Keratinocyte (primary cell): ENCODE measurements at regions not wholly inside any gene's neighbourhood (a gene's known extent, or its start where the extent isn't known, plus 50 kb on each side); places are given as distances from the start of the nearest gene placed in this dataset.

Source experiments
- DNase-seq: peaks from one replicate; pipeline ENCODE4 v3.0.0-alpha.2; 2011; ENCODE audit warnings: low read depth, missing footprints, low spot score
- FAIRE-seq: peaks from 2 replicates; lab custom pipeline; 2011; peaks lifted over from hg19 to GRCh38; lab: Jason Lieb, UNC
- H2AFZ ChIP-seq: 2 replicates; pipeline ENCODE4 v1.6.0; 2012; ENCODE audit warnings: low read length, control low read depth, inconsistent platforms; ENCODE audit not compliant: control insufficient read depth
- H3K27ac ChIP-seq: 2 replicates; pipeline ENCODE4 v1.5.1; 2011; ENCODE audit warnings: low read length; ENCODE audit not compliant: control insufficient read depth, insufficient read depth
- H3K27me3 ChIP-seq: 3 replicates; pipeline ENCODE4 v1.6.0; 2011; ENCODE audit warnings: low read length; ENCODE audit not compliant: control insufficient read depth, insufficient read depth; ENCODE audit errors: extremely low read depth
- H3K36me3 ChIP-seq, 2 experiments: 2 replicates in 1 of 2; 3 replicates in 1 of 2; pipeline ENCODE4 v1.5.1; 2011; ENCODE audit warnings: low read length in 2 of 2, mild to moderate bottlenecking in 1 of 2; ENCODE audit not compliant: control insufficient read depth in 2 of 2, insufficient read depth in 2 of 2; ENCODE audit errors: extremely low read depth in 1 of 2
- H3K4me1 ChIP-seq: 3 replicates; pipeline ENCODE4 v1.5.1; 2011; ENCODE audit warnings: low read length; ENCODE audit not compliant: control insufficient read depth, insufficient read depth; ENCODE audit errors: extremely low read depth
- H3K4me2 ChIP-seq: 3 replicates; pipeline ENCODE4 v1.6.0; 2011; ENCODE audit warnings: low read depth, low read length; ENCODE audit not compliant: control insufficient read depth, insufficient read depth; ENCODE audit errors: extremely low read depth
- H3K4me3 ChIP-seq, 3 experiments: fragments of 200-600 bp in 1 of 3; sonication (generic) in 1 of 3; 2 replicates in 2 of 3; 3 replicates in 1 of 3; pipeline ENCODE4 v1.5.1; 2011 to 2016; ENCODE audit warnings: low read length in 3 of 3, mild to moderate bottlenecking in 3 of 3, control low read depth in 2 of 3, inconsistent platforms in 1 of 3, low read depth in 1 of 3, mixed read lengths in 1 of 3, mixed run types in 1 of 3, moderate library complexity in 1 of 3; ENCODE audit not compliant: control insufficient read depth in 2 of 3, insufficient read depth in 2 of 3; ENCODE audit errors: extremely low read depth in 1 of 3
- H3K79me2 ChIP-seq: 2 replicates; pipeline ENCODE4 v1.6.0; 2012; ENCODE audit warnings: low read length; ENCODE audit not compliant: control insufficient read depth, insufficient read depth
- H3K9ac ChIP-seq: 3 replicates; pipeline ENCODE4 v1.6.0; 2011; ENCODE audit warnings: low read length; ENCODE audit not compliant: control insufficient read depth, insufficient read depth; ENCODE audit errors: extremely low read depth
- H3K9me1 ChIP-seq: 3 replicates; pipeline ENCODE4 v1.6.0; 2011; ENCODE audit warnings: low read length; ENCODE audit not compliant: control insufficient read depth, insufficient read depth; ENCODE audit errors: extremely low read depth
- H3K9me3 ChIP-seq: 2 replicates; pipeline ENCODE4 v1.5.1; 2012; ENCODE audit warnings: low read depth, low read length; ENCODE audit not compliant: control insufficient read depth
- H4K20me1 ChIP-seq: 3 replicates; pipeline ENCODE4 v1.6.0; 2011; ENCODE audit warnings: low read length; ENCODE audit not compliant: control insufficient read depth, insufficient read depth; ENCODE audit errors: extremely low read depth
- CTCF ChIP-seq, 3 experiments: IDR thresholded peaks in 1 of 3; conservative IDR thresholded peaks in 1 of 3; optimal IDR thresholded peaks in 1 of 3; 2 replicates in 2 of 3; 3 replicates in 1 of 3; pipeline versions ENCODE3 to v1.5.1; 2011; ENCODE audit warnings: low read length in 3 of 3, mild to moderate bottlenecking in 3 of 3, moderate library complexity in 2 of 3, control low read depth in 1 of 3, inconsistent platforms in 1 of 3; ENCODE audit not compliant: insufficient read depth in 2 of 3; ENCODE audit errors: extremely low read depth in 1 of 3
- EZH2 ChIP-seq: IDR thresholded peaks from one replicate; pipeline ENCODE4 v1.6.1; 2012; ENCODE audit warnings: inconsistent platforms, mild to moderate bottlenecking, low read length, moderate library complexity
- dilution Hi-C: fragments of 300-500 bp; cut with MboI; formaldehyde crosslinking; loops from one replicate; pipeline ENCODE4 v1.7.0; 2020; ENCODE audit warnings: low sequenced_read_pairs; ENCODE audit not compliant: extremely low pct_ligation_motif_present

- no peak for TF ChIP-seq CTCF (optimal IDR thresholded peaks at IDR 0.05 in 1 of 3, IDR thresholded peaks at IDR 0.05 in 1 of 3, conservative IDR thresholded peaks at IDR 0.05 in 1 of 3; ENCODE audit: extremely low read depth in 1 of 3, insufficient read depth in 2 of 3, low read length in 3 of 3)
- no peak for TF ChIP-seq EZH2
- Histone ChIP-seq H2AFZ (peak overlapping the region; percentile 53), H3K27me3 (no peaks in the 10 kb centered on the region), H3K4me3 (no peak overlapping the region), H3K9me1 (no peaks in the 10 kb centered on the region), H4K20me1 (no peaks in the 10 kb centered on the region), H3K9me3 (no peaks in the 10 kb centered on the region), H3K36me3 (no peaks in the 10 kb centered on the region), H3K4me1 (peaks cover 3% of the 10 kb centered on the region), H3K79me2 (no peaks in the 10 kb centered on the region), H3K4me2 (peak overlapping the region; percentile 22), H3K9ac (no peak overlapping the region), H3K27ac (no peak overlapping the region)
- no peak for FAIRE-seq
- dilution Hi-C loops = no loop called here
- DNase-seq = no peak
These were observed 77.3 kb upstream of the LARP1 start for GRCh38 chr5:154677921-154678320.

- no peak for TF ChIP-seq EZH2
These were observed 78.7 kb upstream of the LARP1 start for GRCh38 chr5:154676508-154676907.

GRCh38 chr5:154674029-154674428, 81.1 kb upstream of the LARP1 start:
- no peak for TF ChIP-seq CTCF (optimal IDR thresholded peaks at IDR 0.05 in 1 of 3, IDR thresholded peaks at IDR 0.05 in 1 of 3, conservative IDR thresholded peaks at IDR 0.05 in 1 of 3; ENCODE audit: extremely low read depth in 1 of 3, insufficient read depth in 2 of 3, low read length in 3 of 3)
- no peak for TF ChIP-seq EZH2
- H3K4me3 ChIP-seq = no peak overlapping the region
- H3K4me1 ChIP-seq = peaks cover 2% of the 10 kb centered on the region
- H3K9me1 ChIP-seq = no peaks in the 10 kb centered on the region
- H3K27me3 ChIP-seq = no peaks in the 10 kb centered on the region
- no peaks in the 10 kb centered on the region for H3K79me2 ChIP-seq
- no peak overlapping the region for H3K4me2 ChIP-seq
- no peak overlapping the region for H3K27ac ChIP-seq
- dilution Hi-C loops = no loop called here
- H3K9me3 ChIP-seq = no peaks in the 10 kb centered on the region
- H3K9ac ChIP-seq = no peak overlapping the region
- H4K20me1 ChIP-seq = no peaks in the 10 kb centered on the region
- no peaks in the 10 kb centered on the region for H3K36me3 ChIP-seq
- no peak for DNase-seq
- no peak for FAIRE-seq
- no peak overlapping the region for H2AFZ ChIP-seq

More at GRCh38 chr5:154676508-154676907, 78.7 kb upstream of the LARP1 start:
- Histone ChIP-seq H3K36me3 (no peaks in the 10 kb centered on the region), H3K27me3 (no peaks in the 10 kb centered on the region), H3K4me2 (no peak overlapping the region), H2AFZ (no peak overlapping the region), H3K9me1 (no peaks in the 10 kb centered on the region), H3K27ac (no peak overlapping the region), H3K9me3 (no peaks in the 10 kb centered on the region), H4K20me1 (no peaks in the 10 kb centered on the region), H3K4me1 (peaks cover 2% of the 10 kb centered on the region), H3K9ac (no peak overlapping the region), H3K79me2 (no peaks in the 10 kb centered on the region), H3K4me3 (no peak overlapping the region)
- DNase-seq = no peak
- FAIRE-seq = no peak
- dilution Hi-C loops = no loop called here
